B cell (primary cell): ENCODE measurements at regions not wholly inside any gene's neighbourhood (a gene's known extent, or its start where the extent isn't known, plus 50 kb on each side); places are given as distances from the start of the nearest gene placed in this dataset.

Experiments
- ATAC-seq: fragments of 200-7000 bp; cut with Tn5 transposase; one replicate; pipeline ENCODE4 v1.10.0; 2021; ENCODE audit warnings: low read depth, mild to moderate bottlenecking, moderate number of reproducible peaks, moderate library complexity
- CTCF ChIA-PET: fragments of 350-600 bp; sonication (Branson Sonifier 250); formaldehyde crosslinking; loops from one replicate; lab custom pipeline; 2021; ENCODE audit warnings: antibody characterized with exemption, inconsistent platforms; lab: Charles Lee
- POLR2A ChIA-PET: fragments of 350-600 bp; sonication (Branson Sonifier 250); formaldehyde crosslinking; loops from one replicate; lab custom pipeline; 2021; ENCODE audit warnings: antibody characterized with exemption; lab: Charles Lee
- DNase-seq: peaks from one replicate; pipeline ENCODE4 v3.0.0; 2013
- H2AFZ ChIP-seq: 2 replicates; pipeline ENCODE4 v1.6.1; 2012; ENCODE audit warnings: mild to moderate bottlenecking, low read depth, low read length; ENCODE audit not compliant: insufficient read depth, poor library complexity, severe bottlenecking
- H3K27ac ChIP-seq, 2 donors: 1 replicate in 1 of 2; 2 replicates in 1 of 2; pipeline ENCODE4 v1.5.1; 2012 to 2013; ENCODE audit warnings: low read length in 2 of 2, mild to moderate bottlenecking in 2 of 2, moderate library complexity in 1 of 2
- H3K27me3 ChIP-seq, 4 experiments: fragments of 200-600 bp in 1 of 4; sonication (generic) in 1 of 4; replicated peaks in 1 of 4; 1 replicate in 2 of 4; 2 replicates in 2 of 4; pipeline versions ENCODE4 v1.6.1 to v1.7.0; 2013 to 2016; ENCODE audit warnings: low read length in 3 of 4, mild to moderate bottlenecking in 2 of 4, mixed read lengths in 1 of 4, moderate library complexity in 1 of 4; ENCODE audit not compliant: insufficient read depth in 4 of 4, control insufficient read depth in 3 of 4; ENCODE audit errors: control extremely low read depth in 1 of 4
- H3K36me3 ChIP-seq, 2 experiments: replicated peaks in 1 of 2; 1 replicate in 1 of 2; 2 replicates in 1 of 2; pipeline versions ENCODE4 v1.6.1 to v1.7.1; 2013; ENCODE audit warnings: low read length in 1 of 2; ENCODE audit not compliant: insufficient read depth in 2 of 2, control insufficient read depth in 1 of 2; ENCODE audit errors: control extremely low read depth in 1 of 2, extremely low read depth in 1 of 2
- H3K4me1 ChIP-seq, 2 donors: fragments of 200-600 bp in 1 of 2; sonication (generic) in 1 of 2; 1 replicate in 1 of 2; 2 replicates in 1 of 2; pipeline versions ENCODE4 v1.5.1 to v1.6.1; 2013 to 2017; ENCODE audit warnings: low read length in 2 of 2; ENCODE audit not compliant: control insufficient read depth in 2 of 2, insufficient read depth in 2 of 2
- H3K4me2 ChIP-seq: replicated peaks from 2 replicates; pipeline ENCODE3; 2012; ENCODE audit warnings: mild to moderate bottlenecking, low read depth, low read length; ENCODE audit not compliant: poor library complexity, severe bottlenecking
- H3K4me3 ChIP-seq, 5 experiments: fragments of 200-600 bp in 1 of 5; sonication (generic) in 1 of 5; 1 replicate in 3 of 5; 2 replicates in 2 of 5; pipeline versions ENCODE4 v1.5.1 to v1.7.0; 2011 to 2016; ENCODE audit warnings: low read length in 4 of 5, mild to moderate bottlenecking in 4 of 5, low read depth in 2 of 5, control low read depth in 1 of 5, moderate library complexity in 1 of 5; ENCODE audit not compliant: insufficient read depth in 1 of 5; ENCODE audit errors: control extremely low read depth in 1 of 5, extremely low read depth in 1 of 5
- H3K79me2 ChIP-seq: fragments of 200-600 bp; sonication (generic); one replicate; pipeline ENCODE4 v1.6.0; 2016; ENCODE audit warnings: low read length; ENCODE audit not compliant: control insufficient read depth, insufficient read depth
- H3K9ac ChIP-seq: fragments of 200-600 bp; sonication (generic); 2 replicates; pipeline ENCODE4 v1.6.1; 2017; ENCODE audit warnings: mild to moderate bottlenecking, low read length, moderate library complexity
- H3K9me3 ChIP-seq, 3 donors: one replicate each; pipeline versions ENCODE4 v1.6.1 to v1.7.1; 2013; ENCODE audit warnings: low read length in 2 of 3; ENCODE audit not compliant: control insufficient read depth in 2 of 3, insufficient read depth in 1 of 3; ENCODE audit errors: control extremely low read depth in 1 of 3
- H4K20me1 ChIP-seq: 2 replicates; pipeline ENCODE4 v1.6.0; 2012; ENCODE audit warnings: mild to moderate bottlenecking, low read length; ENCODE audit not compliant: insufficient read depth, control insufficient read depth, poor library complexity, severe bottlenecking
- H3K27ac Mint-ChIP-seq: one replicate; pipeline ENCODE4 v1.8.0; 2021; ENCODE audit warnings: mixed read lengths
- H3K27me3 Mint-ChIP-seq: one replicate; pipeline ENCODE4 v1.8.0; 2021; ENCODE audit warnings: mixed read lengths
- H3K4me1 Mint-ChIP-seq: one replicate; pipeline ENCODE4 v1.8.0; 2021; ENCODE audit warnings: mixed read lengths
- H3K4me3 Mint-ChIP-seq: one replicate; pipeline ENCODE4 v1.8.0; 2021; ENCODE audit warnings: mixed read lengths
- H3K9me3 Mint-ChIP-seq: one replicate; pipeline ENCODE4 v1.8.0; 2022; ENCODE audit warnings: mixed read lengths; ENCODE audit not compliant: insufficient read depth
- EZH2 ChIP-seq: IDR thresholded peaks from 2 replicates; pipeline ENCODE4 v1.6.1; 2012; ENCODE audit warnings: borderline replicate concordance, low read depth, mild to moderate bottlenecking, moderate library complexity, low read length; ENCODE audit not compliant: insufficient read depth, poor library complexity, severe bottlenecking
- WGBS: methylation state at CpG from one replicate; pipeline ENCODE4 v1.1.5; 2013; ENCODE audit warnings: missing lambda C conversion rate; ENCODE audit not compliant: insufficient coverage; 5-methylcytosine and 5-hydroxymethylcytosine counted together
- intact Hi-C: fragments of 100-400 bp; cut with micrococcal nuclease; formaldehyde crosslinking; loops from one replicate; pipeline ENCODE4 v1.10.0; 2022
- TF ChIP-seq, protein P1 (sequence below): fragments of 200-600 bp; IDR thresholded peaks from one replicate; pipeline ENCODE4 v1.8.0; 2022; ENCODE audit warnings: antibody characterized with exemption, mild to moderate bottlenecking

DNA sequence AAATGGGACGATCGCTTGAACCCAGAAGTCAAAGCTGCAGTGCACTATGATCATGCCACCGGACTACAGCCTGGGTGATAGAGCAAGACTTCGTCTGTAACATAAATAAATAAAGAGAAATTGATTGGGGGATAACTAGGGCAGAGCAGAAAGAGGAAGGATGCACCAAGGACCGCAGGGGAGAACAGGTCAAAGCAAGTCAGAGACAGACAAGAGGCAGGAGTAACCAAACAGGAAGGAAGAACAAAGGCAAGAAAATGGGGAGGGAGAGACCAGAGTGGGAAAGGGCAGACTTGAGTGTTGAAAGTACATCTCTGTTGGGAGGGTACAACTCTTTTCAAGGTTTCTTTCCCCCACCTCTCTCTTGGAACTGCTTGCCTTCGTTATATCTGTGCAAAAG is 50.8 kb upstream of the ELK3 start:
- WGBS = 42% methylated on average over 3 of the region's 6 CpGs
- Mint-ChIP-seq H3K4me3 (peak overlapping the region; percentile 24), H3K27ac (no peak overlapping the region), H3K9me3 (no peaks in the 10 kb centered on the region), H3K27me3 (no peaks in the 10 kb centered on the region), H3K4me1 (peaks cover 32% of the 10 kb centered on the region)
- peak; percentile 55 for DNase-seq
- POLR2A ChIA-PET = no interaction called here
- TF ChIP-seq, protein P1, sequence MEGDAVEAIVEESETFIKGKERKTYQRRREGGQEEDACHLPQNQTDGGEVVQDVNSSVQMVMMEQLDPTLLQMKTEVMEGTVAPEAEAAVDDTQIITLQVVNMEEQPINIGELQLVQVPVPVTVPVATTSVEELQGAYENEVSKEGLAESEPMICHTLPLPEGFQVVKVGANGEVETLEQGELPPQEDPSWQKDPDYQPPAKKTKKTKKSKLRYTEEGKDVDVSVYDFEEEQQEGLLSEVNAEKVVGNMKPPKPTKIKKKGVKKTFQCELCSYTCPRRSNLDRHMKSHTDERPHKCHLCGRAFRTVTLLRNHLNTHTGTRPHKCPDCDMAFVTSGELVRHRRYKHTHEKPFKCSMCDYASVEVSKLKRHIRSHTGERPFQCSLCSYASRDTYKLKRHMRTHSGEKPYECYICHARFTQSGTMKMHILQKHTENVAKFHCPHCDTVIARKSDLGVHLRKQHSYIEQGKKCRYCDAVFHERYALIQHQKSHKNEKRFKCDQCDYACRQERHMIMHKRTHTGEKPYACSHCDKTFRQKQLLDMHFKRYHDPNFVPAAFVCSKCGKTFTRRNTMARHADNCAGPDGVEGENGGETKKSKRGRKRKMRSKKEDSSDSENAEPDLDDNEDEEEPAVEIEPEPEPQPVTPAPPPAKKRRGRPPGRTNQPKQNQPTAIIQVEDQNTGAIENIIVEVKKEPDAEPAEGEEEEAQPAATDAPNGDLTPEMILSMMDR = no peak
- no peak for TF ChIP-seq EZH2
- peak overlapping the region in 1 of 5 experiments; percentile 4 for H3K4me3 ChIP-seq
- no peaks in the 10 kb centered on the region for H3K9me3 ChIP-seq
- H3K9ac ChIP-seq = no peak overlapping the region
- no peaks in the 10 kb centered on the region for H4K20me1 ChIP-seq
- peak overlapping the region; percentile 16 for H2AFZ ChIP-seq
- intact Hi-C loops = loop anchor here (1.0 to 10.0 kb wide), 3 partner anchors 36 to 81 kb away; partner anchors contain the start of gene ELK3
- peaks cover 16 to 26% of the 10 kb centered on the region in 2 donors for H3K4me1 ChIP-seq
- CTCF ChIA-PET = no interaction called here
- H3K27ac ChIP-seq = peak overlapping the region in 1 of 2 donors; percentile 25
- no peaks in the 10 kb centered on the region for H3K79me2 ChIP-seq
- no peaks in the 10 kb centered on the region for H3K36me3 ChIP-seq
- H3K27me3 ChIP-seq = no peaks in the 10 kb centered on the region
- ATAC-seq = peak; percentile 57
- H3K4me2 ChIP-seq = peak overlapping the region; percentile 57

DNA sequence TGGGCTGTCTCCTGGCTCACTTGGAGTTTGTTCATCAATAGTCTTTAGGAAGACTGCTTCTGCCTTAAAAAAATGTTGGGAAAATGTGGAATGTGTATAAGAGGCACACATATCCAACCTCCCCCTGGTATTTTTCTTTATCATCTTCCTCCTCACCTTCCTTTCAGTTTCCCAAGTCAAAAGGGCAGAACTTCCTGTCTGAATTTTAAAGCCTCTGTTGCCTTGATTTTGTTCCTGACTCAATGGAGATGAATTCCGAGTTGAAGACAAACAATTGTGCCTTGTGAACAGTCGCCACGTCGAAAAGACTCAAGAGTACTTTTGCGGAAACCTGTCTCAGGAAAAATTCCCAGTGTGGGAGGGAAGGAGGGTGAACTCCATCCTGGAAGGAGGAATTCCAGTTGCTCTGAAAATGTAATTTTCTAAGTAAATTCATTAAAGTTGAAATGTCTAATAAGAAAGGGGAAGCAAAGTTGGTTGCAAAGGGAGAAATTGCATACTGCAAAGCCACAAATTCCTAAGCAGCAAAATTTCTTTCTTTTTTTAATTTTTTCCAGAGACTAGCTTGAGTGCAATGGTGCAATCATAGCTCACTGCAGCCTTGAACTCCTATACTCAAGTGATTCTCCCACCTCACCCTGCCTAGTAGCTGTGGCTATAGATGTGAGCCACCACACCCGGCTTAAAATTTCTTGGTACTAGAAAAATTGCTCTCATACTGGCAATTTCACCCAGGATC is 50.2 kb upstream of the ELK3 start:
- ChIA-PET CTCF (no interaction called here), POLR2A (no interaction called here)
- H3K36me3 ChIP-seq = no peaks in the 10 kb centered on the region
- no peaks in the 10 kb centered on the region for H3K27me3 Mint-ChIP-seq
- no peaks in the 10 kb centered on the region for H3K9me3 ChIP-seq
- no peaks in the 10 kb centered on the region for H4K20me1 ChIP-seq
- H3K27ac Mint-ChIP-seq = no peak overlapping the region
- WGBS = 85% methylated on average over 5 of the region's 6 CpGs
- peak overlapping the region in 1 of 2 donors; percentile 25 for H3K27ac ChIP-seq
- no peaks in the 10 kb centered on the region for H3K9me3 Mint-ChIP-seq
- no peaks in the 10 kb centered on the region for H3K27me3 ChIP-seq
- no peak for DNase-seq
- ATAC-seq = no peak
- H2AFZ ChIP-seq = peak overlapping the region; percentile 16
- peak overlapping the region; percentile 57 for H3K4me2 ChIP-seq
- H3K79me2 ChIP-seq = no peaks in the 10 kb centered on the region
- H3K4me3 Mint-ChIP-seq = peak overlapping the region; percentile 24
- peaks cover 16 to 26% of the 10 kb centered on the region in 2 donors for H3K4me1 ChIP-seq
- intact Hi-C loops = loop anchor here (1.0 to 10.0 kb wide), 3 partner anchors 37 to 82 kb away; partner anchors contain the start of gene ELK3
- no peak for TF ChIP-seq EZH2
- TF ChIP-seq, protein P1 = no peak
- no peak overlapping the region for H3K4me3 ChIP-seq
- H3K4me1 Mint-ChIP-seq = peaks cover 32% of the 10 kb centered on the region
- no peak overlapping the region for H3K9ac ChIP-seq
